HG03045 (cell line): ENCODE measurements at regions not wholly inside any gene's neighbourhood (a gene's known extent, or its start where the extent isn't known, plus 50 kb on each side); places are given as distances from the start of the nearest gene placed in this dataset.

Experiments used
- ATAC-seq: cut with Tn5 transposase; IDR thresholded peaks from one replicate; pipeline ENCODE4 v1.9.1; 2021; ENCODE audit warnings: mild to moderate bottlenecking, moderate library complexity; ENCODE audit not compliant: unreplicated experiment

- ATAC-seq, result no peak
Observed at GRCh38 chr15:95458721-95459120, 871.8 kb upstream of the NR2F2 start.

DNA sequence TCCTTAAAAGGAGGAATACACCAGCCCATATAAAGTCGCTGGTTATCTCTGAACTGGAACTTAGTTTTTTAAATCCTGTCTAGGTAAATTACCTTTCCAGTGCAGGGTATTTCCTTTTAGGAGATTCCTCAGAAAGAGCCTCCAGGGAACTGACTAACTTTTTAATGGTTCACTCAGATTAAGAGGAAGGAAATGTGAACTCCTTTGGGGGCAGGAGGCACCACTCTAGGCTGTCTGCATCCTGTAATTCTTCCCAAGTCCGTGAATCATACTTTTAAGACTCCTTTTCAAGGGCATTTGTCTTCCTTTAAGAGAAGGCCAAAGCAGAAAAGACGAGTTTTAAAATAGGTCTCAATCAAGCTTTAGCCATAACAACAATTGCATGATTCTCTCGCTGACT is 871.2 kb upstream of the NR2F2 start:
- ATAC-seq, result no peak

DNA sequence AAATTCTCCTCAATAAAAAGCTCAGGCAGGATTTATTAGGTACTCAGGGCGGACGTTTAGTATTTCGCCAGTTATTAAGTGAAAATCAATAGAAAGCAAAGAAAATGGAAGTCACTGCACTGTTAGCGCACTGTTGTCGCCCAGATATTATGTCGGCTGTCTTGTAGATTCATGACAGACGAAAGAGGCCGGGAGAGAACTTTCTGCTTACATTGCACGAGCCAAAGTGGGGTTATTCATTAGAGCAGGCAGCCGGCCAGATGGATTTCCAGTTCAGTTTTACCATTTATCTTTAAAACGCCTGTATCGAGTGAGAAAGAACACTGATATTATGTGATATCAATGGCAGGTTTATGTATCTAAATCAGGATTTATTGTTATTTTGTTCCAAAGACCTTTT is 866.0 kb upstream of the NR2F2 start:
- no peak for ATAC-seq

GRCh38 chr15:95468820-95469219 is 861.7 kb upstream of the NR2F2 start:
- ATAC-seq, result no peak

- no peak for ATAC-seq
Observed at GRCh38 chr15:95469496-95470000, 861.0 kb upstream of the NR2F2 start.

DNA sequence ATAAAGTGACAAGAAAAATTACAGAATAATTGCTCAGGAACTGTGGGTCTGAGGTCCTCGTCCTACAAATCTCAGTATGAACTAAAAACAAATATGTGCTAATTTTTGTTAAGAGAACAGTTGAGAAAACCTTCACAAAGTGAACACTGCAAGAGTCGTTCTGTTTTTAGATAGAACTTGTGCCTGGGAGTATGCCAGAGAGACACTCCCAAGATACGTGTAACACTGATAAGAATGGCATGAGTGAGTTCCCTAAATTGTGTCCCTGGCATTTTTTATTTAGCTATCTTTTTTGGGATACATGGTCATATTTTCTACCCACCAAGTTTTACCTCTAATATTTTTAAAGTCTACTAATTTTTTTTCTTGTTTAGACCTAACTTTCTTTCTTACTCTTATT is 860.0 kb upstream of the NR2F2 start:
- ATAC-seq, result no peak

DNA sequence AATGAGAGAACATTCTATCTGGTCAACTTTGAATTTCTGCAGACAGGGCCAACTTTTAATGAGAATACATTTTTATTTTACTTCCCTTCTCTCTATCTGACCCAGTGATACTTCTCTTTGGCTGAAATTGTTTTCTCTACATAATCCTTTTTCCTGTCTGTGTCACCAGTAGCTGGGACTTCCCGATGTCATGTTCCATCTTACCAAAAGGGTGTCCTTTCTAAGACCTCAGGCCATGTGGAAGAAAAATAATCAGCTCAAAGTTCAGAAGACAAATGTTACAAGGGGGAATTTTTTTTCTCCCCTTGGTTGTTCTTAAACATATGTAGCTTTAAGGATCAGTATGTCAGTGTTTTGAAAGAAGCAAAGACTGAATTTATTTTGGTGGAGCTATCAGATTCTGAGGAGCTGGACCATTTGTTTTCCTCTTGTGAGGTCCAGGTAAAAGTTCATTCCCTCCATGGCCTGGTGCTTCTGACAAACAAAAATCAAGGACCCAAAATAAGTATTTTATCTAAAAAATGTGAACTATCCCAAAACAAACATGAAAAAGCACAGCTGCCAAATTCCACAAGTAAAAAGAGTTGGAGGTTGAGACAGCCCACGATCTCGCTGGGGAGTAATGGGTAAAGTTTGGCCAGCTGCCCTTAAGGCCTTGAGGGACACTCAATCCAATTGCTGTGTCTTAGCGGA is 859.4 kb upstream of the NR2F2 start:
- no peak for ATAC-seq

DNA sequence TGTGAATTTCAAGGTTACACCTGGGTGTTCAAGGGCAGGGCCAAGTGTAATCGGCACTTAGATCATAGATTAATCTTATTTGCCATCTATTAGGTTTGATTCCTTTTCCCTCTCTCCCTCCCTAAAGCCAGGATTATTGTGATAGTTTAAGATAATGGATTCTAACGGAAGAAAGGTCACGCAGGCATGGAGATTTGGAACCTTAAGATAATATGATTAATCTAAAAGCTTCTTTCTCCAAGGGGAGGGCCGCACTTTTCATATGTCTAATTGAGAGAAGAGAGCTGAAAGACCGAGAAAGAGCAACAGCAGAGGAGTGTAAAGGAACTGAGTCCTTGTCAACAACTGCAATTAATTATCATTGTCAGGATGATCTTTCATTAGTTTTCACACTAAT is 858.8 kb upstream of the NR2F2 start:
- ATAC-seq, result no peak

GRCh38 chr15:95475067-95475466 is 855.4 kb upstream of the NR2F2 start:
- ATAC-seq, result no peak

GRCh38 chr15:95479308-95479707 is 851.2 kb upstream of the NR2F2 start:
- no peak for ATAC-seq

GRCh38 chr15:95485367-95485766 is 845.1 kb upstream of the NR2F2 start:
- no peak for ATAC-seq

DNA sequence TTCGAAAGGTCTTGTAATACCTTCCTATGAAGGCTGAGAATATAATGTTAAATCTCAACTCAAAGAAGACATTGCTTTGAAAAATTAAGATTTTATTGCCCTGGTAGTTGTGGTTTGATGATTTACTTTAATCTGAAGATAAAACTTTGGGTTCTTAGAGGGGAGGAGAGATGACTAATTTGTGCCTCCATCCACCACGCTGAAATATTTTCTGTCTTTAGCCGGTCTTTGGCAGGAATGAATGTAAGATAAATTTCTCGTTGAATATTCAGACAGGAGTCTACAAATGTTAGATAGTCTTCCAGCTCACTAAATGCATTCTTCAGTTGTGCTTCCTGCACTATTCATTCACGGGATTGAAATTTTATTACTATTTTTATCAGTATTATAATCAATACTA is 844.3 kb upstream of the NR2F2 start:
- ATAC-seq, result no peak

- no peak for ATAC-seq
Observed at GRCh38 chr15:95489103-95489502, 841.4 kb upstream of the NR2F2 start.

GRCh38 chr15:95492388-95493070 is 838.0 kb upstream of the NR2F2 start:
- no peak for ATAC-seq

GRCh38 chr15:95494971-95495541 is 835.4 kb upstream of the NR2F2 start:
- ATAC-seq, result no peak

DNA sequence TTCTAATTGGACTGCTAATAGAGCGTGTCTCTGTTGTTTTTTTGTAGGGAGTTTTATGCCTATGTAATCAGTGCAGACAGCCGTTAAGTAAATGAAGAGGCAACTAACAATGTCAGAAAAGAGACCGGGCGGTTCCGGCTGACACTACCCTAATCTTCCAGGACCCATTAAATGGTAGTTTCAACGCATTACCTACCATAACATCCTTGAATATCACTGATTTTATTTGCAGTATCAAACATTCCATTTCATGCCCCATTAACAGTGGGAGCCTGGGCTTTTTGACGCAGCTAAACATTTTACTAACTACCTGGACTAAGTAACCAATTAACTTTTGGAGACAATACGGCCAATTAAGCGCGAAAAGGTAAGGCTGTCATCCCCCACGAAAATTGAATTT is 832.9 kb upstream of the NR2F2 start:
- ATAC-seq, result no peak

- no peak for ATAC-seq
Observed at GRCh38 chr15:95498961-95499360, 831.5 kb upstream of the NR2F2 start.

GRCh38 chr15:95499397-95499796 is 831.1 kb upstream of the NR2F2 start:
- no peak for ATAC-seq

DNA sequence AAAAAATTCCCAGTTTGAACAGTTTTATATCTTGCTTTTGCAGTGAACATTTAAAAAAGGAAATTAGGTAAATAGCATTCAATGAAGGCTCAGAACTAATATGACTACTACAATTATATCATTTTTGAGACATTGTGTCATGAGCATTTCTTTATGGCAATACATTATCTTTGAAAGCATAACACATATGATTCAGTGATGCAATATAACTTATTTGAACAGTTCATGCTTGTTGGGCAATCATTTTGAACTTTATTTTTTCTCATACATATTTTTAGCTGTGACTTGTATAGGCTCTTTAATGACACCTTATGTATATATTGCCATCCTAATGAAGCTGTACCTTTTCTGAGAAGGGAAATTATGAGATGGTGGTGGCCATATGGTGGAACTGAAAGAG is 828.6 kb upstream of the NR2F2 start:
- ATAC-seq, result no peak

- ATAC-seq, result no peak
Observed at GRCh38 chr15:95503107-95503506, 827.4 kb upstream of the NR2F2 start.

DNA sequence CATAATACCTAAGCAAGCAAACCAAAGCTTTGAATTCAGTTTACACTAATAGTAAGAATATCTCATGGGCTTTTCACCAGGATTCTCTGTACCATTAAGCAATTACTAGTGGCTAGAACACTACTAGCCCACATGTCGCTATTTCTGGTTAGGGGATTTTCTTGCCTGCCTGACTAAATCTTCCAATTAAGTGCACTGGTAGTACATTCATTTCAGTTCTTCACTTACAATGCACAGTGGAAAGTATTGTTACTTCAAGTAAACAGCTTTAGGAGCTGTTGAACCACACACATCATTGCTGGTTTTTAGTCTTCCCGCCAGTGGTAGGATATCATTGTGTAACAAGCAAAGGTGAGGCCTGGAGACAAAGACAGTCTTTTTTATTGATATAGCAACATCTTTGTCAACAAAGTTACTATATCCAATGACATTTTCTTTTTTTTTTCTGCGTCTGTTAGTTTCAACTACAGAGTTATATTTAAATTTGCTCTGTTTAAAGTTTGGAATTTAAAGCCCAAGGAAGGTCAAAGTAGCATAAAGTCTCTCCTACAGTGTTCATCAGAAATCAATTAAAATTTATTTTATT is 826.8 kb upstream of the NR2F2 start:
- ATAC-seq, result no peak

DNA sequence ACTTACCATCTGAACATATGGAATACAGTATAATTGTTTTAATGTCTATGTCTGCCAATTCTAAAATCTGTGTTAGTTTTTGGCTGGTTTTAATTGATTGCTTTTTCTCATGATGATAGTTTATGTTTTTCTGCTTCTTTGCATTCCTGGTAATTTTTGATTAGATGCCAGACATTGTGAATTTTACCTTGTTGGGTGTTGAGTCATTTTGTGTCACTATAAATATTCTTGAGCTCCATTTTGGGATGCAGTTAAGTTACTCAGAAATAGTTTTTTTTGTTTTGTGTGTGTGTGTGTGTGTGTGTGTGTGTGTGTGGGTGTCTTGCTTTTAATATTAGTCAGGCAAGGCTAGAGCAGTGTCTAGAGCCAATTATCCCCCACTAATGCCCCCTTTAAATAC is 818.8 kb upstream of the NR2F2 start:
- no peak for ATAC-seq
